Stimulated activated CD8-positive, alpha-beta memory T cell treated with anti-CD3 and anti-CD28 coated beads, Interleukin-15, amount 100 ng/mL, for 48 hours (primary cell): ENCODE measurements at regions not wholly inside any gene's neighbourhood (a gene's known extent, or its start where the extent isn't known, plus 50 kb on each side); places are given as distances from the start of the nearest gene placed in this dataset.

ENCODE experiments used
- DNase-seq, 2 donors: peaks; one replicate each; pipeline ENCODE4 v3.0.0-alpha.2; 2020; ENCODE audit warnings: low read depth in 2 of 2

- DNase-seq, result no peak
Measured at GRCh38 chr12:58580095-58580494, 340.2 kb downstream of the LRIG3 start.

DNA sequence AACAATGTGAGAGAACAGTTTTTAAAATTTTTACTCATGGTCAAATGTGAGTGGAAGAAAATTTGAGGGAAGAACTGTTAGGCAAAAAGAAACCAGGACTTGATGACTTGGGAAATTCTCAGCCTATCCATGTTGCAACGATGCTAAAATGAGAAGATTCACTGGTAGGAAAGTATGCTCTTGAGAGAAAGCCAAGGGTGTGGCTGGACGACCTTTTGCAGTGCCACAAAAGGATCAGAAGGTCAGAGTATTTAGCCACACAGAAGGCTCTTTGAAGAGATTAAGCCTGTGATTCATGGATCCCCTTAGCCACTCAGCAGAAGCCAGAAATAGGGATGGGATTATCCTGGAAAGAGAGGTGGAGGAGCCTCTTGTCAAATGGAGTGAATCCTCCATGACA is 336.8 kb downstream of the LRIG3 start:
- DNase-seq, result no peak

DNA sequence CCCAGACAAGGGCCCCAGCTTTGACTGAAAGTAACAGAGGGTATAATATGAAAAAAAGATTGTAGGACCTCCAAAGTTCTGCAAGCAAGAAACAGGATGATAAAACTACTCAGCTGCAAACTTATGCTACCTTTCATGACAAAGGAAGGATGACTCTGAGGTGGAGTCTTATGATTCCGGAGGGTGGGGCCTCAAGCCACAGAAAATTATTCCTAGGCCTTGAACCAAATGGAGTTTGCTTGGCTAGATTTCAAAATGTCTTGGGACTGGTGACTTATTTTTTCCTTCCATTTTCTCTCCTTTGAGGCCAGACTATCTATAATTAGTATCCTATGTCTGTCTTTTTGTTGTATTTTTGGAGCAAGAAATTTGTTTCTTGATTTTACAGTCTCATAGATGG is 336.4 kb downstream of the LRIG3 start:
- DNase-seq, result no peak

- DNase-seq, result no peak
Measured at GRCh38 chr12:58584880-58585279, 335.4 kb downstream of the LRIG3 start.

DNA sequence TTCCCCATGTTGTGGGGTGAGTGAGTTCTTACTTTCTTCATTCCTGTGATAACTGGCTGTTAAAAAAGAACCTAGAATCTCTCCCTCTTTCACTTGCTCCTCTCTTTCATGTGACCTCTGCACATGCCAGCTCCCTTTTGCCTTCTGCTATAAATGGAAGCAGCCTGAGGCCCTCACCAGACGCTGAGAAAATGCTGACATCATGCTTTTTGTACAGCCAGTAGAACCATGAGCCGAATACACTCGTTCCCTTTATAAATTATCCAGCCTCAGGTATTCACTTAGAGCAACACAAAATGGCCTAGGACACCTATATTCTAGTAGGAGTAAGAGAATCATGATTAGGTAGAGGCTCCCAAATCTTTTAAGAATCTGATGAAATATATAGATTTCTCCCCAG is 333.5 kb downstream of the LRIG3 start:
- no peak for DNase-seq

DNA sequence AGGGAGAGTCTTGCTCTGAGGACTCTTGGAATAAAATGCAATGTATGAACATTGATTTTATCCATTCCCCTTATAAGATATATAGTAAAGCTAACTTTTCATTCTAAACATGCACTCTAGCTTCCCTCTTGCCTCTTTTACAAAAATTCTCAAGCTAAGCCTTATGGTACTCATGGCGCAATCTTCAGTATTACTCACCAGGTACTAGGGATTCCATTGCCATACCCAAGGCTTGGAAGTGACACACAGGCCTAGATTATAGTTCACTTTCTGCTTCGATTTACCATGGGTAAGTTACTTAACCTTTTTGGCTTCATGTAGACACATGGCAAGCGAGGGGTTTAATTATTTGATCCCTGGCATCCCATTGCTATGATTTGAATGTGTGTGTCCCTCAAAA is 331.5 kb downstream of the LRIG3 start:
- no peak for DNase-seq

DNA sequence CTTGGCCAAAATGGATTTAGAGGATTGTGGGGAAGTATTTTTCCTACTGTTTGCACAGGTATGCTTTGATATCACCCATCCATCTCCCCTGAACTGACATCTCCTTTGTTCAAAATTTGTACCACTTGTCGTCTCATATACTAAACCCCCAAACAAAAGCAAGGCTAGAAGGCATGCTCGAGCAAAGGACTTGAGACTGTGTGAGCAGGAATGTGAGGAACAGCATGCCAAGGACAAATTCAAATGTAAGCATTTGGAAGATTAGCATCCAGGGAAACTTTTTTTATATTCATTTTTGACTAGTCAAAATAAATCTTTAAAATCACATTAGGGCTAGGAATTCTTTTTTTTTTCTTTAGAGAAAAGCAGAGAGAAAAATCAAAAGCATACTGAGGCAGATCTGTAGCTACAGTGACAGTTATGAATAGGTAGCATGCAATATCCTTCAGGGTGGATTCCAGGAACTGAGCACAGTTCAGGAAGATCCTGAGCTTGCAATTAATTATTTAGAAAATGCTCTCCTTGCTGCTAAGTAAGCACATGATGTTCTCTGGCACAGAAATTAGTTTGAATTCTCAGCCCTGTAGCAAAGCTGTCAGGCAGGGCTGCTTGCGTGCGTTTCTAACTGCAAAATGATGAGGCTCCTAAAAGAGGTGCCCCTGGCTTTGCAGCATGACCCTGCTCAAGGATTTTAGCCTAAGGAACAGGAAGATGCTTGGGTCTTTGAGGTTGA is 327.7 kb downstream of the LRIG3 start:
- no peak for DNase-seq

DNA sequence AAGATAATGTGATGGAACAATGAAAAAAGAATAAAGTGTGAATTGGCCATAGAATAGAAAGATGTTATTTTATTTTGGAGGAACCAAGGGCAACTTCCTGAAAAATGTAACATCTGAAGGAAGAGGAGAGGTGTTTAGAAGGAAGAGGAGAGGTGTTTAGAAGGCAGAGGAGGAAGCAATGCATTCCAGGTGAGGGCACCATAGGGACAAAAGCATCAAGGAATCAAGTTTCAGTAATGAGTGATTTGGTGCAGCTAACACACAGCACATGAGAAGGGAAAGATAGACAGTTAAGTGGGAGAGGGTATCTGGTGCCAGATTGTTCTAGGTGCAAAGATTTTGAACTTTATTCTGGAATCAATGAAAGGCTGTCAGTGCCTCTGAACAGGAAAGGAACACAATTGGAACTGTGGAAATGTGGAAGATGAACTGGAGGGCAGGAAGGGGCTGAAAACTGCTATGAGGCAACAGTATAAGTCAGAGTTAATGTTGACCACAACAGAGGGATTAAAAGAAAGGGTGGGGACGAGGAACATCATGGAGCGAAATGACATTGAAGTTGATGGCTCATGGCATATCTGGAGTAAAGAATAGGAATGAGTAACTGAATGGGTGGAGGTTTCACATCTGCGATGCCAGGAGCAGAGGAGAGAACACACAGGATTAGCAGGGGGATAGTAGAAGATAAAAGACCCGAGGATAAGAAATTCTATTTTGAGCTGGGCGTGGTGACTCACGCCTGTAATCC is 326.6 kb downstream of the LRIG3 start:
- no peak for DNase-seq

DNA sequence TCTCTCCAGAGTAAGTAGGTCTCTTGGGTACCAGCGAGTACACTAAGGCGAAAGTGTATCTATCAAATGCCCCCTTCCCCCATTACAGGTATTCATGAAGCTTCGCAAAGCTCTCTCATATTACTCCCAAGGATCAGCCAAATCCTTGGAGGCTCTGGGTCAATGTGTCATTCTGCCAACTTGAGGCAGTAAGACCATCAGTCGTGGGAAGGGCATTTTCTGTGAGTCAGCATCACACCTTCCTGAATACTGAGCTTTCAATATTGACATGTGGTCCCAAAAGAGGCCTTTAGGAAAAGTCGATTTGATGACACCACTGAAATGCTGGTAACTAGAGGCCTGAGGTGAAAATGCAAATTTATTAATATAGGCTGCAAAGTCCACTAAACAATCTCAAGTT is 323.9 kb downstream of the LRIG3 start:
- no peak for DNase-seq

DNA sequence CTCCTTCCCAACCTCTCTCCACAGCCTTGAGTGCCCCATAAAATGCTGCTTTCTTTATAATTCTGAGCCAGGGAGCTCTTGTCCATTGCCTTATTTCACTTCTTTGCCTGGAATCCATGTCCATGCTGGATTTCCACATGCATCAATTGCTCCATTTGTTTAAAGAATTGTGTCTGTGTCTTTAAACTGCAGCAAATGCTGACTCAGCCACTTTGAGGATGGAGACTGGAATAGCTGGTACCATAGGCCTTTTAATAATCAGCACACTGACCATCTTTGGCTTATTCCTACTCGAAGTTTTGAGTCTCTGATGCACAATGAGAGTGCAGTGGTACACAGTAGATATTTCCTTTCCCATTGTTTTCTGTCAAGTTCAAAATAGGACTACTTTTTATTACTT is 318.8 kb downstream of the LRIG3 start:
- DNase-seq, result no peak

- DNase-seq, result no peak
Measured at GRCh38 chr12:58602179-58602578, 318.1 kb downstream of the LRIG3 start.

DNA sequence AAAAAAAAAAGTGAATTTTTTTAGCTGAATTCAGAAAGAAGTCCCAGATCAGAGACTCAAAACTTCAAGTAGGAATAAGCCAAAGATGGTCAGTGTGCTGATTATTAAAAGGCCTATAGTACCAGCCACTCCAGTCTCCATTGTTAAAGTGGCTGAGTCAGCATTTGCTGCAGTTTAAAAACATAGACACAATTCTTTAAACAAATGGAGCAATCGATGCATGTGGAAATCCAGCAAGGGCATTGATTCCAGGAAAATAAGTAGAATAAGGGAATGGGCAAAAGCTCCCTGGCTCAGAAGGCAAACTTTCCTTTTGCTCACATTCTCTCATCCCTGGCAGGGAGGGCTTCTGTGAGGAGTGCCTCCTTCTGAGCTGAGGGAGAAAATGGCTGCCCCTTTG is 317.6 kb downstream of the LRIG3 start:
- DNase-seq, result no peak

GRCh38 chr12:58607805-58608204 is 312.5 kb downstream of the LRIG3 start:
- DNase-seq, result no peak

- DNase-seq, result no peak
Measured at GRCh38 chr12:58608711-58609110, 311.6 kb downstream of the LRIG3 start.

GRCh38 chr12:58615047-58615446 is 305.3 kb downstream of the LRIG3 start:
- no peak for DNase-seq

- no peak for DNase-seq
Measured at GRCh38 chr12:58615576-58615975, 304.7 kb downstream of the LRIG3 start.

- no peak for DNase-seq
Measured at GRCh38 chr12:58616618-58617017, 303.7 kb downstream of the LRIG3 start.

DNA sequence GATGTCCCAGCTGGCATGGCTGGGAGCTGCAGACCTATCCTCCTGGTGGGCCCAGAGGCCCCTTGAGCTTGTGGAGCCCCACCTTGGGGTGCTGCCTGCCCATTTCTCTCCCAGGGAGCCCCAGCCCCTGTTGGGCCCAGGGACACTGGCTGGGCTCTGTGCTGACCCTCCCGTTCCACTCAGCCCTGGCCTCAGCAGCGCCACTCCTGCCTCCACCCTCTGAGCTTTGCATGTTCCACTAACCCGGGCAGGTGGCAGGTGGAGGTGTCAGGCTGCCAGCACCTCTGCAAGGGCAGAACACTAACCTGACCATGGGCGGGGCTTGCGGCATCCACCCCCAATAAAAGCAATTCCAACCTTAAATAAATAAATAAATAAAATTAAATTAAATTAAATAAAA is 299.2 kb downstream of the LRIG3 start:
- no peak for DNase-seq

DNA sequence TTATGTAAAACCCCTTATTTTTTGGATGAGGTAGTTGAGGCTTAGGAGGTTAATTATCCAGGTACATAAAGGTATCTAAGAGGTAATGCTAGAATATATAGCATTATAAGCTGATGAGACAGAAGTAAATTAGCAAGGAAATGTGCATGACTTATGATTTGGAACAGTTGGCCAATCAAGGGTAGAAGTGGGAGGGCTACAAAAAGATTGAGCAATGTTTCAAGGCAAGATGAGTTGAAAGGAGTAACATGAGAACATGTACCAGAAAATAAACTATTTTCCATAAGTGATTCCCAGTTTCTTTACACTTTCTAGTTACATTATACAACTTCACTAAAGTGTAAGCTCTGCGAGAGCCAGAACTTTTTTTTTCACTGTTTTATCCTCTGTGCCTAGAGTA is 290.9 kb downstream of the LRIG3 start:
- no peak for DNase-seq

DNA sequence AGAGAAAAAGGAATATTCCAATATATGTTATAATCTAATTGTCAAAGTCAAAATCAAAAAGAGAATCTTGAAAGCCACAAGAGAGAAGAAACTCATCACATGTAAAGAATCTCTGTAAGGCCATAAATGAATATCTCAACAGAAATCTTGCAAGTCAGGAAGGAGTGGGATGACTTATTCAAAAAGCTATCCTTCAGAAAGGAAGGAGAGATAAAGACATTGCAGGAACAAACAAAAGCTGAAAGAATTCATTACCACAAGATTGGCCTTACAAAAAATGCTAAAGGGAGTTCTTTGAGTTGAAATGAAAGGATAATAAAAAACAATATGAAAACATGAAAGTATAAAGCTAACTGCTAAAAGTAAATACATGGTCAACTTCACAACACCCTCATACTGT is 286.8 kb downstream of the LRIG3 start:
- DNase-seq, result no peak

DNA sequence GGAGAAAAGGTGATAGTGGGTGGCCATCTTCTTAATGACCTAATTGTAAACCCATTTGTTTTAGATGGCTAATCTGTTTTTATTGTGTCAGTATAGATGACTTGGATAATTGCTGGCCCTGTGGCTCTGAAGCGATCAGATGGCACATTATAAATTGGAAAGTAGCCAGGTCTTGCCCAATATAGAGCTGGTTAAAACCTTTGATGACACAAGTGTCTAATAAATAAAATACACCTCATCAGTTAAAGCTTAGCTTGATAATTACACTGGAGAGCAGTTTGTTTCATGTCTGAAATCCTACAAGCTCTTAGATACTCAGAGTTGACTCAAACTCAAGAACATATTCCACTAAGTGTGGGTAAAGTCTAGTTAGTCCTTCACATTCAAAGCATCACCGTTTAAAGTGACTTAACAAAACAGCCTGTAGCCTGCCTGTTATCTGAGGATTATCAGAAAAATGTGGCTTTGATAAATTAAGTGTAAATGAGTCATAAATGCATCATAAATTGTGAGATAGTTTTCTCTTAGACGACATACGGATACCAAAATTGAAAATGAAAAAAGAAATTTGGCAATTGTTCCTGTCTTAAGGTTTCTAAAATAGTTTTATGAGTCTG is 280.9 kb downstream of the LRIG3 start:
- no peak for DNase-seq

GRCh38 chr12:58640314-58640713 is 280.0 kb downstream of the LRIG3 start:
- DNase-seq, result no peak

GRCh38 chr12:58645946-58646345 is 274.4 kb downstream of the LRIG3 start:
- DNase-seq, result no peak
